ENCODE measurements at regions not wholly inside any gene's neighbourhood (a gene's known extent, or its start where the extent isn't known, plus 50 kb on each side); places are given as distances from the start of the nearest gene placed in this dataset.
"Not testable (repeated sequence)": the region's sequence is repeated elsewhere in the genome, so short reads cannot be mapped to it uniquely, and the experiment has no call there.

DNA sequence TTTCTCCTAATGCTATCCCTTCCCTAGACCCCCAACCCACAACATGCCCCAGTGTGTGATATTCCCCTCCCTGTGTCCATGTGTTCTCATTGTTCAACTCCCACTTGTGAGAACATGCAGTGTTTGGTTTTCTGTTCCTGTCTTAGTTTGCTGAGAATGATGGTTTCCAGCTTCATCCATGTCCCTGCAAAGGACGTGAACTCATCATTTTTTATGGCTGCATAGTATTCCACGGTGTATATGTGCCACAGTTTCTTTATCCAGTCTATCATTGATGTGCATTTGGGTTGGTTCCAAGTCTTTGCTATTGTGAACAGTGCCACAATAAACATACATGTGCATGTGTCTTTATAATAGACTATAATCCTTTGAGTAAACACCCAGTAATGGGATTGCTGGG is 109.0 kb upstream of the RANBP3L start:
- H2AK9ac ChIP-seq (replicated peaks; ENCODE audit: low read depth, low read length, poor library complexity); intact Hi-C loops (cut with micrococcal nuclease); H4K5ac ChIP-seq (ENCODE audit: low read depth, low read length); dilution Hi-C loops (cut with HindIII; ENCODE audit: low sequenced_read_pairs, unreplicated experiment); H3K4me1 ChIP-seq (ENCODE audit: control insufficient read depth, insufficient read depth, low read length); H3K56ac ChIP-seq (ENCODE audit: extremely low read depth, insufficient read depth, low read length); H2BK15ac ChIP-seq (ENCODE audit: low read depth, low read length); H3K9me1 ChIP-seq (ENCODE audit: insufficient read depth, low read length); H2AK5ac ChIP-seq (ENCODE audit: low read depth, low read length); H3K23ac ChIP-seq (ENCODE audit: low read depth, low read length); H2BK120ac ChIP-seq (ENCODE audit: low read depth, low read length); H2BK20ac ChIP-seq (ENCODE audit: low read depth, low read length); H3K4me3 ChIP-seq (ENCODE audit: insufficient read depth, low read depth, low read length); H3K9ac ChIP-seq (ENCODE audit: low read depth, low read length); H2BK5ac ChIP-seq (ENCODE audit: low read depth, low read length, poor library complexity, severe bottlenecking); H3K79me1 ChIP-seq (ENCODE audit: low read depth in 1 of 2, low read length in 2 of 2); H3K36me3 ChIP-seq (ENCODE audit: control insufficient read depth, insufficient read depth, low read length); H3K9me3 ChIP-seq (ENCODE audit: control insufficient read depth, insufficient read depth, low read length); POLR2A ChIA-PET (ENCODE audit: unreplicated experiment); H3K4me2 ChIP-seq (ENCODE audit: low read depth, low read length); H3K27me3 ChIP-seq (ENCODE audit: control insufficient read depth, insufficient read depth, low read length); H4K20me1 ChIP-seq (ENCODE audit: insufficient read depth, low read length); DNase-seq; H3K27ac ChIP-seq (ENCODE audit: insufficient read depth, low read length); H4K8ac ChIP-seq (ENCODE audit: low read depth in 2 of 2, low read length in 2 of 2); BruUV-seq (replicated peaks); H3K18ac ChIP-seq (ENCODE audit: low read depth, low read length); ATAC-seq (ENCODE audit: low read depth); H3K4ac ChIP-seq (ENCODE audit: low read depth, low read length); H4K91ac ChIP-seq (ENCODE audit: insufficient read depth, low read depth, low read length); H3K14ac ChIP-seq (replicated peaks; ENCODE audit: low read depth, low read length); CTCF ChIA-PET; H2AFZ ChIP-seq (replicated peaks; ENCODE audit: low read length, poor library complexity): not testable (repeated sequence)
- no CpG with 5 or more reads among the region's 2 CpGs for WGBS, 2 experiments (ENCODE audit: extremely low coverage in 2 of 2, insufficient read length in 1 of 2)
- in situ Hi-C loops (cut with MboI; ENCODE audit: low sequenced_read_pairs): loop anchor here (5.0 to 10.0 kb wide), 2 partner anchors 94 to 282 kb away; no protein-coding TSS in a partner anchor

Measured in IMR-90 (cell line).